ENCODE measurements at regions not wholly inside any gene's neighbourhood (a gene's known extent, or its start where the extent isn't known, plus 50 kb on each side); places are given as distances from the start of the nearest gene placed in this dataset.
A peak's percentile ranks its signal among the peaks of the same experiment; 100 is the strongest.

DNA sequence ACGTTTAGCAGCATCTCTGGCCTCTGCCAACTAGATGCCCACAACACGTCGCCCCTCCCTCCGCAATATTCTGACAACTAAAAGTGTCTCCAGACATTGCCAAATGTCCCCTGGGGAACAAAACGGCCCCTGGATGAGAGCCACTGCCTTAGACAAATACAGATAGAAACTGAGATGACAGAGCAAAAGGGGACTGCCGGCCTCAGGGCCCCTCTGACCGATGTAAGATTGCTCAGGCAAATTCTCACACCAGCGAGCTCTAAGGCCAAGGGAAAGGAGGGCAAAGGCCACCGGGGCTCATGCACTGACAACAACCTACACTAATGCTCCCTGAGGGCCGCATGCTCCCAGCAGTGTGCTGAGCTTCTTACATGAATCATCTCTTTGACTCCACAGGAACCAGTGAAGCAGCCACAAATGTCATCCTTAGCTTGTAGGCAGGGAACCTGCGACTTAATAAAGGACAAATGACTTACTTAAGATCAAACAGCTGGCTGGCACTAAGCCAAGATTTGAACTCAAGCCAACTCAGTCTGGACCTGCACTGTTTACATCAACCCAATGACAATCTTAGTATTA, 228.5 kb downstream of the TTC32 start:
- DNase-seq = peak; percentile 65
- Histone ChIP-seq H3K4me1 (ENCODE audit: insufficient read depth, low read length) (peaks cover 32% of the 10 kb centered on the region), H3K27me3 (ENCODE audit: low read length) (no peaks in the 10 kb centered on the region), H3K4me3 (ENCODE audit: low read length) (no peak overlapping the region), H3K36me3 (ENCODE audit: low read depth, low read length) (no peaks in the 10 kb centered on the region), H3K9me3 (ENCODE audit: low read length) (no peaks in the 10 kb centered on the region), H3K9ac (ENCODE audit: low read length) (no peak overlapping the region), H4K20me1 (ENCODE audit: low read length) (no peaks in the 10 kb centered on the region), H3K79me2 (ENCODE audit: low read length) (no peaks in the 10 kb centered on the region), H3F3A (ENCODE audit: low read length, unreplicated experiment) (no peaks in the 10 kb centered on the region), H3K9me2 (replicated peaks; ENCODE audit: low read length) (no peaks in the 10 kb centered on the region), H3K4me2 (ENCODE audit: low read length) (no peak overlapping the region), H2AFZ (ENCODE audit: low read length) (no peak overlapping the region), H3K27ac (ENCODE audit: low read length) (no peak overlapping the region)
- TF ChIP-seq EZH2phosphoT487 (IDR thresholded peaks at IDR 0.05; ENCODE audit: borderline replicate concordance, low read length) (no peak), EZH2 (IDR thresholded peaks at IDR 0.05; ENCODE audit: low read length, unreplicated experiment) (no peak)
- TF ChIP-seq, protein P1, sequence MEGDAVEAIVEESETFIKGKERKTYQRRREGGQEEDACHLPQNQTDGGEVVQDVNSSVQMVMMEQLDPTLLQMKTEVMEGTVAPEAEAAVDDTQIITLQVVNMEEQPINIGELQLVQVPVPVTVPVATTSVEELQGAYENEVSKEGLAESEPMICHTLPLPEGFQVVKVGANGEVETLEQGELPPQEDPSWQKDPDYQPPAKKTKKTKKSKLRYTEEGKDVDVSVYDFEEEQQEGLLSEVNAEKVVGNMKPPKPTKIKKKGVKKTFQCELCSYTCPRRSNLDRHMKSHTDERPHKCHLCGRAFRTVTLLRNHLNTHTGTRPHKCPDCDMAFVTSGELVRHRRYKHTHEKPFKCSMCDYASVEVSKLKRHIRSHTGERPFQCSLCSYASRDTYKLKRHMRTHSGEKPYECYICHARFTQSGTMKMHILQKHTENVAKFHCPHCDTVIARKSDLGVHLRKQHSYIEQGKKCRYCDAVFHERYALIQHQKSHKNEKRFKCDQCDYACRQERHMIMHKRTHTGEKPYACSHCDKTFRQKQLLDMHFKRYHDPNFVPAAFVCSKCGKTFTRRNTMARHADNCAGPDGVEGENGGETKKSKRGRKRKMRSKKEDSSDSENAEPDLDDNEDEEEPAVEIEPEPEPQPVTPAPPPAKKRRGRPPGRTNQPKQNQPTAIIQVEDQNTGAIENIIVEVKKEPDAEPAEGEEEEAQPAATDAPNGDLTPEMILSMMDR (conservative IDR thresholded peaks at IDR 0.05; ENCODE audit: low read depth, low read length) = no peak
- POLR2A ChIA-PET (ENCODE audit: unreplicated experiment) = no interaction called here
- intact Hi-C loops (cut with micrococcal nuclease) = no loop called here
- CTCF ChIA-PET = no interaction called here
- peak; percentile 54 for ATAC-seq
- BruUV-seq (replicated peaks) = no TSS peak

DNA sequence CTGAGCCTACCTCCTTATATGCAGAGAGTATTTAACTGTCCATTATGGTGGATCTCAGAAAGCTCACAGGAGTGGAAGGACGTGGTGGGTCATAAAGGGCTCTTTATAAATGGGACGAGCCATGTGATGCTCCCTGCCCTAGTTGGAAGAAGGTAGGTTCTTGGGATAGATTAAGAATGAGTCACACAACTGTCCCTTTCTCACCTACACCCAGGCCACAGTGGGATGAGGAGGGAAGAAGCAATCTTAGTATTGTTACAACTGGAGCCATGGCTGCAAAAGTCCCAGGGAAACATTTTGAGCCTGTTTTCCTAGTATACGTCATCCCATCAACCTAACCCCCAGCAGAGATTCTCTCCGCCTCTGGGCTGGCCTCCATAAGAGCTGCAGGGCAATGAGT, 229.9 kb downstream of the TTC32 start:
- DNase-seq (peak; percentile 55), ATAC-seq (peak; percentile 43; the same call in 1 of the 2 replicates)
- Histone ChIP-seq H3K9ac (ENCODE audit: low read length) (no peak overlapping the region), H3K9me2 (replicated peaks; ENCODE audit: low read length) (no peaks in the 10 kb centered on the region), H3K4me3 (ENCODE audit: low read length) (no peak overlapping the region), H4K20me1 (ENCODE audit: low read length) (no peaks in the 10 kb centered on the region), H3K36me3 (ENCODE audit: low read depth, low read length) (no peaks in the 10 kb centered on the region), H3K27me3 (ENCODE audit: low read length) (no peaks in the 10 kb centered on the region), H3K4me2 (ENCODE audit: low read length) (no peak overlapping the region; the same call in 1 of the 2 replicates), H3K27ac (ENCODE audit: low read length) (no peak overlapping the region), H3K9me3 (ENCODE audit: low read length) (no peaks in the 10 kb centered on the region), H3K4me1 (ENCODE audit: insufficient read depth, low read length) (peaks cover 41% of the 10 kb centered on the region), H2AFZ (ENCODE audit: low read length) (no peak overlapping the region), H3K79me2 (ENCODE audit: low read length) (no peaks in the 10 kb centered on the region), H3F3A (ENCODE audit: low read length, unreplicated experiment) (no peaks in the 10 kb centered on the region)
- BruUV-seq (replicated peaks) = no TSS peak
- ChIA-PET POLR2A (ENCODE audit: unreplicated experiment) (no interaction called here), CTCF (no interaction called here)
- intact Hi-C loops (cut with micrococcal nuclease) = no loop called here
- TF ChIP-seq EZH2phosphoT487 (IDR thresholded peaks at IDR 0.05; ENCODE audit: borderline replicate concordance, low read length) (no peak), EZH2 (IDR thresholded peaks at IDR 0.05; ENCODE audit: low read length, unreplicated experiment) (no peak)
- TF ChIP-seq, protein P1 (conservative IDR thresholded peaks at IDR 0.05; ENCODE audit: low read depth, low read length) = no peak

DNA sequence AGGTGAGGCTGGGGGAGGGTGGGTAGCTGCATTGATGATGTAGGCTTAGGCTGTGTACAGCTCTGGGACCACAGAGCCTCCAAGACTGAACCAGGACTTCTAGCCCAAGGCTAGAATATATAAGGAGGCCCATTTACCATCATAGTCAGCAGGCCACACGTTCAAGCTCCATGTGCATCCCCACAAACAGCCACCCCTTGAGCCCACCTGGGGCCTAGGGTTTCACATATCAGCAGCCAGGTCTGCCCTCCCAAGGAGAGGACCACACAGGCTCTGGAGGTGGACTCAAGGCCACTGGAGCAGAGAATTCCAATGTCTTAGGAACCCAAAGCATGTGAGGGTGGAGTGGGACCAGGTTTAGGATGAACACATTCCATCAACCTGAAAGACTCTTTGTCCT, 230.5 kb downstream of the TTC32 start:
- no peak for ATAC-seq
- Histone ChIP-seq H3F3A (ENCODE audit: low read length, unreplicated experiment) (no peaks in the 10 kb centered on the region), H3K79me2 (ENCODE audit: low read length) (no peaks in the 10 kb centered on the region), H3K4me2 (ENCODE audit: low read length) (no peak overlapping the region), H3K27ac (ENCODE audit: low read length) (no peak overlapping the region), H3K9me3 (ENCODE audit: low read length) (no peaks in the 10 kb centered on the region), H4K20me1 (ENCODE audit: low read length) (no peaks in the 10 kb centered on the region), H3K9ac (ENCODE audit: low read length) (no peak overlapping the region), H3K27me3 (ENCODE audit: low read length) (no peaks in the 10 kb centered on the region), H3K4me1 (ENCODE audit: insufficient read depth, low read length) (peaks cover 44% of the 10 kb centered on the region), H3K9me2 (replicated peaks; ENCODE audit: low read length) (no peaks in the 10 kb centered on the region), H3K4me3 (ENCODE audit: low read length) (no peak overlapping the region), H3K36me3 (ENCODE audit: low read depth, low read length) (no peaks in the 10 kb centered on the region), H2AFZ (ENCODE audit: low read length) (no peak overlapping the region)
- no peak for TF ChIP-seq EZH2 (IDR thresholded peaks at IDR 0.05; ENCODE audit: low read length, unreplicated experiment)
- TF ChIP-seq, protein P1 (conservative IDR thresholded peaks at IDR 0.05; ENCODE audit: low read depth, low read length) = no peak
- TF ChIP-seq EZH2phosphoT487 (IDR thresholded peaks at IDR 0.05; ENCODE audit: borderline replicate concordance, low read length) = no peak
- ChIA-PET CTCF (no interaction called here), POLR2A (ENCODE audit: unreplicated experiment) (no interaction called here)
- BruUV-seq (replicated peaks) = no TSS peak
- DNase-seq = no peak
- intact Hi-C loops (cut with micrococcal nuclease) = no loop called here

Measured in PC-3 (cell line).